ENCODE measurements at regions not wholly inside any gene's neighbourhood (a gene's known extent, or its start where the extent isn't known, plus 50 kb on each side); places are given as distances from the start of the nearest gene placed in this dataset.

DNA sequence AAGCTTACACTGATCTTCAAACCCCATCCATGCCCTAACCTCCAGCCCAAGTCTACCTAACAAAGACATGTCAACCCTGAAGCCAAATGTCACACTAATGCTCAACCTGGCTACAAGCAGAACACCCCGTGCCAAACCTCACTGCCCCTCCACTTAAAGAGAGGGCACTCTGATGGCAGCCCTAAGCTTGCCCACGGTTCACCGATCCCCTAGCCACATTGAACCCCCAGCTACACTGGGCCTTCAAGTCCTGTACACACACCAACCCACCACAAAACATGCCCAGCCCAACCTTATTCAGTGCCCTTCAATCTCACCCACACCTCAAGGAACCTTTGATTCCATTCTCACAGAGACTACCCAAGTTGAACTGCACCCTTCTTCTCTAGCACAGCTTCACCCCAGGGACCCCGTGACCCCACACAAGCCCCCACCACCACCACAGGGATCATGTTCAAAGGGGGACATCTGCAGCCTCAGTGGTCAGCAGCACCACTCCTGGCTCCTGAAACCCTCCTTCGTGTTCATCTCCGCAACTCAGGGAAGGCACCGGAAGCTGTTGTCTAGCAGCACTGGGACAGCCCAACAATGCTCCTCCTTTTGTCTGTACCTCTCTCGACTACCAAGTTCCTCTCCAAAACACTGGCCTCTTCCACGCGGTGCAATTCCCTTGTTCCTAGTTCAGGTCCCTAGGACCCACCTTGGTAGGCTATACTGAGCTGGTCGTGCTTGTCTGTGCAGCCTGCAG lies 218.8 kb downstream of the CYP26B1 start:
- Histone ChIP-seq H3K36me3 (no peaks in the 10 kb centered on the region), H3K27me3 (replicated peaks in 1 of 7) (no peaks in the 10 kb centered on the region)

DNA sequence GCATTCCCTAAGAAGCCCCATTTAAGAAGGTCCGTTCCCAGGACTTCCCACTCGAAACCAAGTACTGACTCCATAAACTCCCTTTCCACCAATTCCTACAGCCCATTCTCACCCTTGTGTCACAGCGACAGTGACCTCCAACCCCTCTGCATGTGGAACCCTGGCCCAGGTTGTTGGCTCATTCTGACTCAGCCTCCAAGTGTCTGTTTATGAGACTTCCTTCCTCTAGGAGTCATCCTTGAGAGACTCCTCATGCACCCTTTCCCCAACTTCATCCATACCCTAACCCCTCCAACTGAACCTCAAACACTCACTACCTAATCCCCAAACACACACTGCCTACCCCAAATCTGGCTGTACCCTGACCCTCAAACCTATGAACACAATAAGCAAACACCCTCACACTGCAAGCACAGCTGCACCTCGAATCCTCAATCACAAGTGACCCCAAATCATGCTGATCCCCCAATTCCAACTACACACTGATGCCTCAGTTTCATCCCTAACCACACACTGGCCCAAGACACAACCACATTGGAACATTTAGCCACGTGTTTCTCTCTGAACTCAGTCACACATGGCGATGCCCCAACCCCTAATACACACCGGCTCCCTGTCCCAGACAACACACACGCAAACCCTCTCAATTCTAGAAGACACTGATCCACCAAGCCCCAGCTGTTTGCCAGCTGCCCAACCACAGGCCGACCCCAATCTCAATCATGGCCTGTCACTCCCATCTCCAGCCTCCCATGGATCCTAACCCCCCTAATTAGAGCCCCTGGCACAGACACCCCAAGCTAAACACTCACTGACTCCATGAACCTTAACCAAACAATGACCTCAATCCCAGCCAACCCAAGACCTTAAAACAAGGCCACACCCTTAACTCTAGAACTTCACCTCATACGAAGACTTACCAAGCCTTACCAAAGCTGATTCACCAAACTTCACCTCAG lies 219.6 kb downstream of the CYP26B1 start:
- TF ChIP-seq, protein P1, sequence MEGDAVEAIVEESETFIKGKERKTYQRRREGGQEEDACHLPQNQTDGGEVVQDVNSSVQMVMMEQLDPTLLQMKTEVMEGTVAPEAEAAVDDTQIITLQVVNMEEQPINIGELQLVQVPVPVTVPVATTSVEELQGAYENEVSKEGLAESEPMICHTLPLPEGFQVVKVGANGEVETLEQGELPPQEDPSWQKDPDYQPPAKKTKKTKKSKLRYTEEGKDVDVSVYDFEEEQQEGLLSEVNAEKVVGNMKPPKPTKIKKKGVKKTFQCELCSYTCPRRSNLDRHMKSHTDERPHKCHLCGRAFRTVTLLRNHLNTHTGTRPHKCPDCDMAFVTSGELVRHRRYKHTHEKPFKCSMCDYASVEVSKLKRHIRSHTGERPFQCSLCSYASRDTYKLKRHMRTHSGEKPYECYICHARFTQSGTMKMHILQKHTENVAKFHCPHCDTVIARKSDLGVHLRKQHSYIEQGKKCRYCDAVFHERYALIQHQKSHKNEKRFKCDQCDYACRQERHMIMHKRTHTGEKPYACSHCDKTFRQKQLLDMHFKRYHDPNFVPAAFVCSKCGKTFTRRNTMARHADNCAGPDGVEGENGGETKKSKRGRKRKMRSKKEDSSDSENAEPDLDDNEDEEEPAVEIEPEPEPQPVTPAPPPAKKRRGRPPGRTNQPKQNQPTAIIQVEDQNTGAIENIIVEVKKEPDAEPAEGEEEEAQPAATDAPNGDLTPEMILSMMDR (IDR thresholded peaks at IDR 0.05 in 8 of 11, conservative IDR thresholded peaks at IDR 0.05 in 3 of 11) = no peak
- no peak for TF ChIP-seq POLR2AphosphoS5 (IDR thresholded peaks at IDR 0.05)
- no peak for TF ChIP-seq POLR2A (IDR thresholded peaks at IDR 0.05)
- Histone ChIP-seq H3K9me3 (no peaks in the 10 kb centered on the region), H3K27me3 (replicated peaks in 1 of 7) (no peaks in the 10 kb centered on the region), H3K36me3 (no peaks in the 10 kb centered on the region), H3K4me1 (peaks cover 0 to 13% (median 2%) of the 10 kb centered on the region in 6 donors), H3K27ac (no peak overlapping the region), H3K4me3 (no peak overlapping the region)
- intact Hi-C loops (cut with DNase I; ENCODE audit: low total_unique reads) = no loop called here
- WGBS, 5 donors = 88 to 94% (median 91%) methylated on average over 10 of the region's 10 CpGs
- peak; percentile 43 for DNase-seq

More for the DNA sequence above, 218.8 kb downstream of the CYP26B1 start:
- TF ChIP-seq POLR2AphosphoS5 (IDR thresholded peaks at IDR 0.05) (no peak), POLR2A (IDR thresholded peaks at IDR 0.05) (no peak)
- TF ChIP-seq, protein P1 (IDR thresholded peaks at IDR 0.05 in 8 of 11, conservative IDR thresholded peaks at IDR 0.05 in 3 of 11) = no peak
- DNase-seq = peak; percentile 51
- Histone ChIP-seq H3K4me3 (no peak overlapping the region), H3K4me1 (peaks cover 0 to 13% (median 2%) of the 10 kb centered on the region in 6 donors), H3K9me3 (no peaks in the 10 kb centered on the region), H3K27ac (no peak overlapping the region)
- intact Hi-C loops (cut with DNase I; ENCODE audit: low total_unique reads) = no loop called here
- 80 to 93% (median 91%) methylated on average over 11 of the region's 11 CpGs for WGBS, 5 donors

DNA sequence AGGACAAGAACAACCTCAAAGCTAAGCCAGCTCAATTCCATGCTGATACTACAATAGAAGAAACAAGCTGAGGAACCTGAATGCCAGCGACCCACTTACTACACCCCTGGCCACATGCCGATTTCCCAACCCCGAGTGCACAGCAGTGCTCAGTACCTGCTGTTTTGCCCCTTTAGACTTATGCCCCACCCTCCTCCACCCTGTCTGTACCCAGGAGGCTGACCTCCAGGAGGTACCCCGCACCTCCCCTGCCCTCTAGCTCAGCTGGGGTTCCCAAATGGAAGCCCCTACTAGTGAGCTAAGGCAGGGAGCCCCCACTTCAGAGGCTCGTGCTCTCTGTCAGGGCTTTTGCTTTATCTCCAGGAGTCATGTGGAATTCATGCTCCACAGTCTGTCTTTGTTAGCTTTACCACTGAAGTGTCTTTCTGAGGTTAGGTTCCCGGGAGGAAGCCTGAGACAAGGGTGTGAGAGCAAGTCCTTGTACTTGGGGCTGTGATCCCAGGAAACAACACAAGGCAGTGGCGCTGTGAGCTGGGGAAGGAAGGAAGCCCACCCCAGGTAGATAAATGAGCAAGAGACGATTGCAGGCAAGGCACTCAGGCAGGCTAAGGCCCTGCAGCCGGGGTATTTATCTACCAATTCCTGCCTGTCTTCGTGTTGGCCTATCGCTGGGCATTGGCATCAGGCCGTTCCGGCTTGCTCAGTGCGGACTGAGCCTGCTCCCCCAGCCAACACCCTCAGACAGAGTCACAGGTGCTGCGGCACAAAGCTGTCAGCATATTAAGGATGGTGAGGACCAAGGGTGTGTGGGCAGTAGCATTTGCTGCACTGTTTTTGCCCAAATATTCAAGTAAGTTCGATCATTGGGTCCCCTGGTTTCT lies 220.5 kb downstream of the CYP26B1 start:
- Histone ChIP-seq H3K4me3 (no peak overlapping the region), H3K4me1 (peaks cover 0 to 13% (median 2%) of the 10 kb centered on the region in 6 donors), H3K9me3 (no peaks in the 10 kb centered on the region), H3K27me3 (replicated peaks in 1 of 7) (no peaks in the 10 kb centered on the region), H3K27ac (no peak overlapping the region), H3K36me3 (no peaks in the 10 kb centered on the region)
- 85 to 88% (median 87%) methylated on average over 14 to 16 of the region's 16 CpGs for WGBS, 5 donors
- intact Hi-C loops (cut with DNase I; ENCODE audit: low total_unique reads) = no loop called here
- no peak for TF ChIP-seq POLR2A (IDR thresholded peaks at IDR 0.05)
- TF ChIP-seq, protein P1 (IDR thresholded peaks at IDR 0.05 in 8 of 11, conservative IDR thresholded peaks at IDR 0.05 in 3 of 11) = no peak
- no peak for TF ChIP-seq POLR2AphosphoS5 (IDR thresholded peaks at IDR 0.05)
- DNase-seq = peak; percentile 60

All from spleen (tissue), 11 donors.